ENCODE measurements at regions not wholly inside any gene's neighbourhood (a gene's known extent, or its start where the extent isn't known, plus 50 kb on each side); places are given as distances from the start of the nearest gene placed in this dataset.

DNA sequence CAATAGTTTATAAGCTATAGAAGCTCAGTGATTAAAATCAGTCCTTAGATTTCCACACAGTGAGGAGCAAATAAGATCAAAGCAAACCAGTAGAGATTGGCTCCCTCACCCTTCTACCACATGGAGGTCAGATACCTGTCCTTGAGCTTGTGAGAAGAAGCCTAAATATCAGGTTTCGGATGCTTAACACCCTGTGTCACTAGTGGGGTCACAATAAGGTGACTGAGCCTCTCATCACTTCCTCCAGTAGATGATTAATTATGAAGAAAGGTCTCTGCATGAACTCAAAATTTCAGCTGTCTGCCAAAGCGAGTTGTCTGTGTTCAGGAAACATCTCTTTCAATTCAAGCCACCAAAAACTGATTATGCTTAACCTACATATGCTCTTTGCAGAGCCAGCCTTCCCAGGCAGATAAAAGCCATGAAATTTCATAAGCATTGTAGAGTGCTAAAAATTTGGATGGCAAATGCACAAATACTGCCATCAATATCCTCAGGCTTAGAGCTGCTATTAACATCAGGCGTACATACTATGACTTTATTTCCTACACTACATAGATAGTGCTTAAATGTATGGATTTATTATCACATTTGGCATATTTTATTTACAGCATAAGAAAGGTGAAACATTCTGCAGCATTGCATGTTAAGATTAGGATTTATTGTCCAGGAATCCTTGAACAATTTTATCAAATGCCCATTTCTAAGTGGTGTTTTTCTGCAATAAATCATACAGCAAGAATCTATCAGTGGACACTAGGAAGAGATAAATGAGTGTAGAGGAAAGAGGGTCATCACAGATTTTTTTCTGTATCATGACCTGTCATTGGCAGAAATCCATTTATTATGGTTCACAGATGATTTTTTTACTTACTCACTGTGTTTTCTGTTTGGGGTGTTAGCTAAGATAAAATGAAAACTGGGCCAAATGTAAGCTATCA, 285.1 kb upstream of the SP8 start:
- TF ChIP-seq POLR2AphosphoS5 (IDR thresholded peaks at IDR 0.05; ENCODE audit: low read depth, low read length), result no peak
- DNase-seq (ENCODE audit: insufficient read length), result no peak
- FAIRE-seq, result no peak

DNA sequence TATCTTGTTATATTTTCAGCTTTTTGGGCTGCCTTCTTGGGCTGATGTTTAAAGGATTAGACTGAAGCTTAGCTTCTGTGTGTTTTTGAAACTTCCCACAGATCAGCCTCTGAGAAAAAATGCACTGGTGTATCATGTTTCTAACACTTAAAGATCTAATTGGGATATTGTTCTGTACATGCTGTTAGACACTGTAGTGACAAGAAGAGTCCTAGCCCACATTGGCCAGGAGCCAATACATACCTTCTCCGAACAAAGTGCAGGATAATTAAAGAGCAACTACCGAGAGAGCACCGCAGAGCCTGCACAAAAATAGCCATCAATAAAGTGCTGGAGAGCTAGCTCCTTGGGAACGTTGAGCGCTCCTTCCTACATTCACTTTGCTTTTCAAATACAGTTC, 289.4 kb upstream of the SP8 start:
- TF ChIP-seq TAF1 (IDR thresholded peaks at IDR 0.05; ENCODE audit: borderline replicate concordance, low read depth, low read length) (no peak), POLR2A (IDR thresholded peaks at IDR 0.05; ENCODE audit: low read depth, low read length) (no peak), POLR2AphosphoS5 (IDR thresholded peaks at IDR 0.05; ENCODE audit: low read depth, low read length) (no peak)
- FAIRE-seq (no peak), DNase-seq (ENCODE audit: insufficient read length) (no peak)

GRCh38 chr7:21076574-21076973, 289.9 kb upstream of the SP8 start:
- DNase-seq (ENCODE audit: insufficient read length), result no peak

GRCh38 chr7:21077602-21078001, 290.9 kb upstream of the SP8 start:
- TF ChIP-seq POLR2AphosphoS5 (IDR thresholded peaks at IDR 0.05; ENCODE audit: low read depth, low read length) (no peak), TAF1 (IDR thresholded peaks at IDR 0.05; ENCODE audit: borderline replicate concordance, low read depth, low read length) (no peak), POLR2A (IDR thresholded peaks at IDR 0.05; ENCODE audit: low read depth, low read length) (no peak)
- FAIRE-seq (no peak), DNase-seq (ENCODE audit: insufficient read length) (no peak)

More at GRCh38 chr7:21076574-21076973, 289.9 kb upstream of the SP8 start:
- TF ChIP-seq POLR2AphosphoS5 (IDR thresholded peaks at IDR 0.05; ENCODE audit: low read depth, low read length), result no peak
- no peak for TF ChIP-seq TAF1 (IDR thresholded peaks at IDR 0.05; ENCODE audit: borderline replicate concordance, low read depth, low read length)
- TF ChIP-seq POLR2A (IDR thresholded peaks at IDR 0.05; ENCODE audit: low read depth, low read length), result no peak
- FAIRE-seq, result no peak

DNA sequence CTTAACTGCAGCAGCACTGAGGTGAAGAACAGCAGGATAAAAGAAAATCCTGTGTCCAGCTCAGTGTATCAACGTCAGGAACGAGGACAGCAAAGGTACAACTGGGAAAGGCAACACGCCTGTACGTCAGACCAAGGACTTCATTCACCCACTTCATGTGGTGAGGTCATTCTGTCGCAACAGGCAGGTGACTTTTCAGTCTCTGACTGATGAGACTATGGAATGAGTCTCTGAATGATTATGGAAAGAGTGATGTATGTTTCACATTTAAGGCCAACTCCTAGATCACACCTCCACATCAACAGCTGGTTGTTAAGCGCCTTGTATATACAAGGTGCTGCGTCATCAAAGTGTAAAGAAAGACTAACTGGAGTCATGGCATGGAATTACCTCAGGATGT, 297.6 kb upstream of the SP8 start:
- FAIRE-seq, result no peak
- TF ChIP-seq TAF1 (IDR thresholded peaks at IDR 0.05; ENCODE audit: borderline replicate concordance, low read depth, low read length), result no peak
- no peak for TF ChIP-seq POLR2AphosphoS5 (IDR thresholded peaks at IDR 0.05; ENCODE audit: low read depth, low read length)
- no peak for TF ChIP-seq POLR2A (IDR thresholded peaks at IDR 0.05; ENCODE audit: low read depth, low read length)
- DNase-seq (ENCODE audit: insufficient read length), result no peak

GRCh38 chr7:21086688-21087087, 300.0 kb upstream of the SP8 start:
- DNase-seq (ENCODE audit: insufficient read length) (no peak), FAIRE-seq (no peak)
- TF ChIP-seq POLR2AphosphoS5 (IDR thresholded peaks at IDR 0.05; ENCODE audit: low read depth, low read length) (no peak), TAF1 (IDR thresholded peaks at IDR 0.05; ENCODE audit: borderline replicate concordance, low read depth, low read length) (no peak), POLR2A (IDR thresholded peaks at IDR 0.05; ENCODE audit: low read depth, low read length) (no peak)

- DNase-seq (ENCODE audit: insufficient read length) (no peak), FAIRE-seq (no peak)
- TF ChIP-seq POLR2A (IDR thresholded peaks at IDR 0.05; ENCODE audit: low read depth, low read length) (no peak), POLR2AphosphoS5 (IDR thresholded peaks at IDR 0.05; ENCODE audit: low read depth, low read length) (no peak), TAF1 (IDR thresholded peaks at IDR 0.05; ENCODE audit: borderline replicate concordance, low read depth, low read length) (no peak)
These were observed 303.0 kb upstream of the SP8 start for GRCh38 chr7:21089653-21090052.

GRCh38 chr7:21092766-21093702, 306.3 kb upstream of the SP8 start:
- DNase-seq (ENCODE audit: insufficient read length) (no peak), FAIRE-seq (no peak)
- TF ChIP-seq TAF1 (IDR thresholded peaks at IDR 0.05; ENCODE audit: borderline replicate concordance, low read depth, low read length), result no peak
- no peak for TF ChIP-seq POLR2A (IDR thresholded peaks at IDR 0.05; ENCODE audit: low read depth, low read length)
- TF ChIP-seq POLR2AphosphoS5 (IDR thresholded peaks at IDR 0.05; ENCODE audit: low read depth, low read length), result no peak

DNA sequence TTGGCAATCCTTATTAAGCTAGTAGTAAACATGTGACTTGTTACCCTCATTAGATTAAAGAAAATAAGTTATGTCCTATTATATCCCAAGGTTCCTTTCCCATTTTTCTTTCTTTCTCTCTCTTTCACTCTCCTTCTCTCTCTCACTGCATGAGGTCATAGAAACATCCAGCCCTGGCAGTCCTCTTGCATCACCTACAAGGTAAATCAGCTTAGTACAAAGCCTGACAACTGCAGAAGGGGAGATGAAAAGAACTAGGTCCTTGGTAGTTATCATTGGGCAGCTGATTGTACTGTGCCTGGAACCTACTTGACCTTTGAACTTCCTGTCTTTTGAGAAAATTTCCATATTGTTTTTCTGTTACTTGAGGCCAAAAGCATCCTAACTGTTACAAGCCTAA, 307.9 kb upstream of the SP8 start:
- DNase-seq (ENCODE audit: insufficient read length) (no peak), FAIRE-seq (no peak)
- TF ChIP-seq POLR2AphosphoS5 (IDR thresholded peaks at IDR 0.05; ENCODE audit: low read depth, low read length), result no peak
- no peak for TF ChIP-seq TAF1 (IDR thresholded peaks at IDR 0.05; ENCODE audit: borderline replicate concordance, low read depth, low read length)
- no peak for TF ChIP-seq POLR2A (IDR thresholded peaks at IDR 0.05; ENCODE audit: low read depth, low read length)

- FAIRE-seq (no peak), DNase-seq (ENCODE audit: insufficient read length) (no peak)
- TF ChIP-seq POLR2A (IDR thresholded peaks at IDR 0.05; ENCODE audit: low read depth, low read length), result no peak
- TF ChIP-seq POLR2AphosphoS5 (IDR thresholded peaks at IDR 0.05; ENCODE audit: low read depth, low read length), result no peak
- no peak for TF ChIP-seq TAF1 (IDR thresholded peaks at IDR 0.05; ENCODE audit: borderline replicate concordance, low read depth, low read length)
These were observed 312.7 kb upstream of the SP8 start for GRCh38 chr7:21099432-21099831.

GRCh38 chr7:21099955-21100354, 313.3 kb upstream of the SP8 start:
- TF ChIP-seq POLR2AphosphoS5 (IDR thresholded peaks at IDR 0.05; ENCODE audit: low read depth, low read length), result no peak
- no peak for TF ChIP-seq TAF1 (IDR thresholded peaks at IDR 0.05; ENCODE audit: borderline replicate concordance, low read depth, low read length)
- TF ChIP-seq POLR2A (IDR thresholded peaks at IDR 0.05; ENCODE audit: low read depth, low read length), result no peak
- DNase-seq (ENCODE audit: insufficient read length) (no peak), FAIRE-seq (no peak)
